ENCODE measurements at regions not wholly inside any gene's neighbourhood (a gene's known extent, or its start where the extent isn't known, plus 50 kb on each side); places are given as distances from the start of the nearest gene placed in this dataset.

- no peak for DNase-seq
These were observed 170.5 kb upstream of the FGGY start for GRCh38 chr1:59126366-59126765.

- no peak for DNase-seq
These were observed 168.6 kb upstream of the FGGY start for GRCh38 chr1:59128239-59128736.

GRCh38 chr1:59128784-59129227, 168.1 kb upstream of the FGGY start:
- no peak for DNase-seq

GRCh38 chr1:59132295-59132694, 164.6 kb upstream of the FGGY start:
- no peak for DNase-seq

- no peak for DNase-seq
These were observed 162.9 kb upstream of the FGGY start for GRCh38 chr1:59133997-59134396.

- DNase-seq: no peak
These were observed 161.1 kb upstream of the FGGY start for GRCh38 chr1:59135761-59136255.

GRCh38 chr1:59136541-59137275, 160.2 kb upstream of the FGGY start:
- DNase-seq: no peak

- no peak for DNase-seq
These were observed 159.6 kb upstream of the FGGY start for GRCh38 chr1:59137276-59137615.

GRCh38 chr1:59137968-59138367, 158.9 kb upstream of the FGGY start:
- DNase-seq: no peak

- no peak for DNase-seq
These were observed 158.5 kb upstream of the FGGY start for GRCh38 chr1:59138402-59138801.

- DNase-seq: no peak
These were observed 157.5 kb upstream of the FGGY start for GRCh38 chr1:59139396-59139795.

- no peak for DNase-seq
These were observed 155.5 kb upstream of the FGGY start for GRCh38 chr1:59141267-59141863.

GRCh38 chr1:59142311-59143132, 154.4 kb upstream of the FGGY start:
- no peak for DNase-seq

GRCh38 chr1:59143133-59143487, 153.8 kb upstream of the FGGY start:
- DNase-seq: no peak

- DNase-seq: no peak
These were observed 153.1 kb upstream of the FGGY start for GRCh38 chr1:59143811-59144210.

GRCh38 chr1:59144959-59145358, 151.9 kb upstream of the FGGY start:
- DNase-seq: no peak

- no peak for DNase-seq
These were observed 150.8 kb upstream of the FGGY start for GRCh38 chr1:59146056-59146455.

GRCh38 chr1:59146651-59147358, 150.1 kb upstream of the FGGY start:
- no peak for DNase-seq

- no peak for DNase-seq
These were observed 147.5 kb upstream of the FGGY start for GRCh38 chr1:59149435-59149834.

GRCh38 chr1:59150577-59151386, 146.1 kb upstream of the FGGY start:
- peak; percentile 55 for DNase-seq

- no peak for DNase-seq
These were observed 145.5 kb upstream of the FGGY start for GRCh38 chr1:59151387-59151761.

GRCh38 chr1:59151860-59152259, 145.0 kb upstream of the FGGY start:
- no peak for DNase-seq
